GM18505 (cell line): ENCODE measurements at regions not wholly inside any gene's neighbourhood (a gene's known extent, or its start where the extent isn't known, plus 50 kb on each side); places are given as distances from the start of the nearest gene placed in this dataset.
"Not testable (repeated sequence)": the region's sequence is repeated elsewhere in the genome, so short reads cannot be mapped to it uniquely, and the experiment has no call there.

Source experiments
- ATAC-seq: cut with Tn5 transposase; IDR thresholded peaks from one replicate; pipeline ENCODE4 v1.9.1; 2021; ENCODE audit not compliant: unreplicated experiment
- POLR2A ChIP-seq: IDR thresholded peaks from 4 replicates; pipeline ENCODE4 v1.6.1; 2011; ENCODE audit warnings: borderline replicate concordance; ENCODE audit not compliant: insufficient read depth, insufficient read length; ENCODE audit errors: extremely low read depth

- no peak for ATAC-seq
- no peak for TF ChIP-seq POLR2A
Observed at GRCh38 chr4:162977788-162978187, 188.9 kb downstream of the NAF1 start.

GRCh38 chr4:162972661-162973330, 193.9 kb downstream of the NAF1 start:
- TF ChIP-seq POLR2A = no peak
- ATAC-seq = no peak

DNA sequence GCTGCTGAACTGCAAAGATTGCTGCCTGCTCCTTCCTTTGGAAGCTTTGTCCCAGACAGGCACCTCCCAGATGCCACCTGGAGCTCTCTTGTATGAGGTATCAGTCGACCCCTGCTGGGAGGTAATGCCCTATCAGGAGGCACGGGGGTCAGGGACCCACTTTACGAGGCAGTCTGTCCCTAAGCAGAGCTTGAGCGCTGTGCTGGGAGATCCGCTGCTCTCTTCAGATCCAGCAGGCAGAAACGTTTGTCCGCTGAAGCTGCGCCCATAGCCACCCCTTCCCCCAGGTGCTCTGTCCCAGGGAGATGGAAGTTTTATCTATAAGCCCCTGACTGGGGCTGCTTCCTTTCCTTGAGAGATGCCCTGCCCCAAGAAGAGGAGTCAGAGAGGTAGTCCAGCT, 197.5 kb downstream of the NAF1 start:
- no peak for TF ChIP-seq POLR2A
- ATAC-seq = no peak

DNA sequence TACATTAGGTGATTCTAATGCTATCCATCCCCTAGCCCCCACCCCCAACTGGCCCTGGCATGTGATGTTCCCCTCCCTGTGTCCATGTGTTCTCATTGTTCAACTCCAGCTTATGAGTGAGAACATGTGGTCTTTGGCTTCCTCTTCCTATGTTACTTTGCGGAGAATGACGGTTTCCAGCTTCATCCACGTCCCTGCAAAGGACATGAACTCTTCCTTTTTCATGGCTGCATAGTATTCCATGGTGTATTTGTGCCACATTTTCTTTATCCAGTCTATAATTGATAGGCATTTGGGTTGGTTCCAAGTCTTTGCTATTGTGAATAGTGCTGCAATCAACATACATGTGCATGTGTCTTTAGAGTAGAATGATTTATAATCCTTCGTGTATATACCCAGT, 200.7 kb downstream of the NAF1 start:
- ATAC-seq = not testable (repeated sequence)

- no peak for TF ChIP-seq POLR2A
- no peak for ATAC-seq
Observed at GRCh38 chr4:162959046-162959445, 207.6 kb downstream of the NAF1 start.

DNA sequence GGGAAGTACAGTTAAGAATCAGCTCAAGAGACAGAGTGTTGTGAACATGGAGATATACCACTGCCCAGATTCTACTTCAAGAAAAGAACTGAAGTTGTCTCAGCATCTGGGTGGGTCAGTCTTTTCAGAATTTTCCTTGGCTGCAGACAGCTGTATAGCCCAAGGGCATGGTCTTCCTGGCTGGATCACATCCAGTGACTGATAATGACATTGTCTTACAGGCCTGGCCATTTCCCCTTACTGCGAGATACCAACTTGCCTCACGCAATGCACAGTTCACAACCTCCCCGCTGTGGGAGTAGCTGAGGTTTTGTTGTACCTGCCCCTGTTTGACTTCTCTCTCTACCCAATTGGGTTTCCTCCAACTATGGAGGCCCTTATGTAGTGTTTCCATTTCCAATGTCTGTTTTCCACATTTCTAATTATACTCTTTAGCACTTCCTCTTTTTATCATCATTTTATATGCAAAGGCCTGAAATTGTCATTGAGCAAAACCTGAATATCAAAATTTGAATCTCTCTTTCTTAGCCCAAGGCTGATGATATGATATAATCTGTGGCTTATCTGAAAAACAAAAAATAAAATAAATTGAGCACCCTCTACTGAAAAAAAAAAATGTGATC, 209.1 kb downstream of the NAF1 start:
- ATAC-seq = no peak
- no peak for TF ChIP-seq POLR2A

- TF ChIP-seq POLR2A = no peak
- no peak for ATAC-seq
Observed at GRCh38 chr4:162954976-162955375, 211.7 kb downstream of the NAF1 start.

GRCh38 chr4:162952232-162952631, 214.5 kb downstream of the NAF1 start:
- TF ChIP-seq POLR2A = no peak
- ATAC-seq = no peak

GRCh38 chr4:162945713-162946112, 221.0 kb downstream of the NAF1 start:
- TF ChIP-seq POLR2A = no peak
- no peak for ATAC-seq

GRCh38 chr4:162943263-162943662, 223.4 kb downstream of the NAF1 start:
- no peak for ATAC-seq
- no peak for TF ChIP-seq POLR2A

DNA sequence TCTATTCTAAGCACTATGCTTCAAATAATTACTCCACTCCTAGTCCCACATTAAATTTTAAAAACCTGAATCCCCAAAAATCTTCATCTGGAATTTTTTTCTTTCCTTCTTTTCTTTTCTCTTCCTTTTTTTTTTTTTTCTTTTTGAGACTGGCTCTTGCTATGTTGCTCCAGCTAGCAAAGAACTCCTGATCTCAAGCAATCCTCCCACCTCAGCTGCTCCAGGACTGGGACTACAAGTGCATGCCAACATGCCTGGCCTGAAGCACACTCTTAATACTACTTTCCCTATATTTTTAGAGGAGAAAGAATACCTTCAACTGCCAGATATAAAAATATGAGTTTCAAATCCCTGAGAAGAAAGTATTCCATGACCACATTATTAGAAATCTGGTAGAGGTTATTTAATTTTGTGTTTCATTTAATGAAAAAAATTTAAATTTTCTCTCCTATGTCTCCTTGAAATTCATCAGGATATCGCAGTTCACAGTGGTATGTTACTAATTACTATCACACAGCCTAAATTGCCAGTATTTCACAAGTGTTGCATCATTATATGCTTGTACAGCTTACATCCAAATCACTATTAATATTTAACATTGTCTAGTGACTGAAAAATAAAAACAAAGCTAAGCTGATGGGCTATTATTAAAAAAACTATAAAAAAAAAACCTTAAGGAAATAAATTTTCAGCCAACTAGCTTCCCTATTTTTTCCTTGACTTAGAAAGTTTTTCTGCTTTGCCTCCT, 227.8 kb downstream of the NAF1 start:
- ATAC-seq = no peak
- TF ChIP-seq POLR2A = no peak

DNA sequence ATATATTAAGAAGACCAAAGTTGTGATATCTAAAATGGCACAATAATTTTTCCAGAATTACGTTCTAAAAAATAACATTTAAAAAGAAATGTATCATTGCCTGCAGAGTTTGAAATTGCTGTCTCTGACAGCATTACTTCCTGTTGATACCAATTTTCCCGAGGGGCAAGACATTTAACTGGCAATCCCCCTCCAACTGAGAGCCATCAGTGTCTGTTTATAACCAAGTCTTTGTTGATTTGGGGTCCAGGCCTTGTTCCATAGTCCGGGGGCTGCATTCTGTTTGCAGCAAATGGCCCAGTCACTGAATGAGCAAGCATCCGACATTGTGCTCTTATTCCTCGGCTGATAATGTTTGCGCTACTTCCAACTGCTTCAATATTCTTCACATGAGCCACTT, 231.5 kb downstream of the NAF1 start:
- TF ChIP-seq POLR2A = no peak
- no peak for ATAC-seq

DNA sequence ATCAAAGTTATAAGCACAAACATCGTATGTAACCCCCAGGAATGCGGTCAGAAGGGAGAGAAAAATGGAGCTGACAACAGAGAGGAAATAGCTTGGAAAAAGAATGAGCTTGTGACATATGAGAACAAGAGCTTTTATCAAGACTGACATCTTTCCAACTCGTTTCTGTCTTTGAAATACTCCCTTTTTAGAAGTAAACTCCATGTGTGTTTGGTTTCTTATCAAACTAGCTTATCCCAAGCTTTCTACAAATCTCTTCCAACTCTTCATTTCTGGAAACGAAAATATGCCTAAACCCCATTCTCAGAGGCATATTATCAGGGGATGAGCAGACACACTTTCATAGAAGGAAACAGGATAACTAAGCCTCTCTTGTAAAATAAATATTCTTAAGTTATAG, 235.4 kb downstream of the NAF1 start:
- no peak for TF ChIP-seq POLR2A
- ATAC-seq = no peak

GRCh38 chr4:162921178-162921785, 245.4 kb downstream of the NAF1 start:
- ATAC-seq = no peak

More at GRCh38 chr4:162921178-162921785, 245.4 kb downstream of the NAF1 start:
- no peak for TF ChIP-seq POLR2A
